Neuronal stem cell (in vitro differentiated cells): ENCODE measurements at regions not wholly inside any gene's neighbourhood (a gene's known extent, or its start where the extent isn't known, plus 50 kb on each side); places are given as distances from the start of the nearest gene placed in this dataset.

ENCODE experiments used
- DNase-seq: peaks from one replicate; pipeline ENCODE4 v3.0.0-alpha.2; 2013; ENCODE audit warnings: low spot score
- H2AFZ ChIP-seq: one replicate; pipeline ENCODE4 v1.6.1; 2013; ENCODE audit warnings: mild to moderate bottlenecking, low read length, inconsistent platforms
- H2AK5ac ChIP-seq: 2 replicates; pipeline ENCODE4 v1.6.1; 2013; ENCODE audit warnings: low read depth, mild to moderate bottlenecking, inconsistent platforms, low read length, moderate library complexity, mixed read lengths
- H2BK120ac ChIP-seq: 2 replicates; pipeline ENCODE4 v1.6.1; 2013; ENCODE audit warnings: low read depth, mild to moderate bottlenecking, inconsistent platforms, low read length, moderate library complexity, mixed read lengths
- H2BK12ac ChIP-seq: one replicate; pipeline ENCODE4 v1.6.1; 2013; ENCODE audit warnings: low read length, inconsistent platforms
- H2BK15ac ChIP-seq: 2 replicates; pipeline ENCODE4 v1.6.1; 2013; ENCODE audit warnings: mild to moderate bottlenecking, low read length, inconsistent platforms, mixed read lengths
- H2BK5ac ChIP-seq: one replicate; pipeline ENCODE4 v1.6.1; 2013; ENCODE audit warnings: inconsistent platforms, mild to moderate bottlenecking, low read length, moderate library complexity
- H3K14ac ChIP-seq: one replicate; pipeline ENCODE4 v1.6.1; 2013; ENCODE audit warnings: low read length, inconsistent platforms
- H3K18ac ChIP-seq: 2 replicates; pipeline ENCODE4 v1.6.1; 2013; ENCODE audit warnings: low read length, inconsistent platforms
- H3K23ac ChIP-seq: 2 replicates; pipeline ENCODE4 v1.6.1; 2013; ENCODE audit warnings: low read depth, mild to moderate bottlenecking, mixed read lengths, low read length, inconsistent platforms; ENCODE audit not compliant: poor library complexity
- H3K27ac ChIP-seq: replicated peaks from 3 replicates; pipeline ENCODE4 v1.5.1; 2013; ENCODE audit warnings: low read length, inconsistent platforms
- H3K27me3 ChIP-seq, 3 experiments: 2 replicates each; pipeline ENCODE4 v1.6.1; 2013; ENCODE audit warnings: low read length in 3 of 3, mild to moderate bottlenecking in 2 of 3, inconsistent platforms in 1 of 3, low read depth in 1 of 3, mixed read lengths in 1 of 3, moderate library complexity in 1 of 3; ENCODE audit not compliant: control insufficient read depth in 3 of 3, insufficient read depth in 3 of 3
- H3K36me3 ChIP-seq, 2 donors: replicated peaks in 1 of 2; 2 replicates each; pipeline ENCODE4 v1.6.1; 2013; ENCODE audit warnings: low read length in 2 of 2; ENCODE audit not compliant: control insufficient read depth in 2 of 2, insufficient read depth in 2 of 2
- H3K4ac ChIP-seq: 2 replicates; pipeline ENCODE4 v1.6.1; 2013; ENCODE audit warnings: inconsistent platforms, mild to moderate bottlenecking, low read length, moderate library complexity
- H3K4me1 ChIP-seq, 2 donors: 1 replicate in 1 of 2; 2 replicates in 1 of 2; pipeline ENCODE4 v1.6.1; 2013; ENCODE audit warnings: low read length in 2 of 2, low read depth in 1 of 2; ENCODE audit not compliant: control insufficient read depth in 2 of 2, insufficient read depth in 1 of 2
- H3K4me2 ChIP-seq: one replicate; pipeline ENCODE4 v1.6.1; 2013; ENCODE audit warnings: mild to moderate bottlenecking, low read length, inconsistent platforms; ENCODE audit not compliant: insufficient read depth, poor library complexity, severe bottlenecking
- H3K4me3 ChIP-seq, 2 donors: 2 replicates each; pipeline ENCODE4 v1.5.1; 2013; ENCODE audit warnings: low read length in 2 of 2, mild to moderate bottlenecking in 2 of 2, inconsistent platforms in 1 of 2, moderate library complexity in 1 of 2
- H3K79me1 ChIP-seq: one replicate; pipeline ENCODE4 v1.6.1; 2013; ENCODE audit warnings: low read depth, mild to moderate bottlenecking, inconsistent platforms, low read length, moderate library complexity
- H3K9ac ChIP-seq: one replicate; pipeline ENCODE4 v1.6.1; 2013; ENCODE audit warnings: mild to moderate bottlenecking, low read depth, low read length, inconsistent platforms; ENCODE audit not compliant: poor library complexity
- H3K9me3 ChIP-seq, 2 donors: replicated peaks in 1 of 2; 2 replicates each; pipeline versions ENCODE3 to v1.6.1; 2013; ENCODE audit warnings: low read length in 2 of 2, mild to moderate bottlenecking in 2 of 2, inconsistent platforms in 1 of 2, low read depth in 1 of 2, mixed read lengths in 1 of 2, moderate library complexity in 1 of 2; ENCODE audit not compliant: control insufficient read depth in 2 of 2, insufficient read depth in 1 of 2
- H4K8ac ChIP-seq: one replicate; pipeline ENCODE4 v1.6.1; 2013; ENCODE audit warnings: low read depth, mild to moderate bottlenecking, inconsistent platforms, low read length, moderate library complexity
- H4K91ac ChIP-seq: one replicate; pipeline ENCODE4 v1.6.1; 2013; ENCODE audit warnings: low read length, low read depth, mild to moderate bottlenecking, inconsistent platforms; ENCODE audit not compliant: poor library complexity
- WGBS, 2 donors: extraction: QIAGEN DNeasy Blood & Tissue Kit; methylation state at CpG; one replicate each; pipeline ENCODE4 v1.1.7; 2013; ENCODE audit warnings: missing lambda C conversion rate in 2 of 2, mixed read lengths in 1 of 2; ENCODE audit not compliant: insufficient read length in 2 of 2, insufficient replicate concordance in 1 of 2; ENCODE audit errors: extremely low coverage in 2 of 2; 5-methylcytosine and 5-hydroxymethylcytosine counted together

DNA sequence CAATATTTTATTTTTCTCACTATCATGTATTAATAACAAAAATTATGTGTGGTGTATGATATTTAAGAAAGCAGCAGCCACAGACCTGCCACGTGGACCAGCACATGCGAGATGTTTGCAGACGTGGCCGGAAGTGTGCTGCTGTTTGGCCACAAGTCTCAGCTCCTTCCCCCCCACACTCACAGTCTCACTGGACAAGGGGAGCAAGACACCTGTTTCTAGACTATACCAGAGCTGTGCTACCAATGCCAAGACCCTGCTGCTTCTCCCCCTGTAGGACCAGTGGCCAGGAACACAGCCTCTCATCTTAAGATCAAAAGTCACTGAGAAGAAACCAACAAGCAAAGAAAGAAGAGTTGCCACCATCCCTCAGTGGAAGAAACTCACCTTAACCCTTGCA is 258.9 kb upstream of the PPP2R2D start:
- Histone ChIP-seq H3K36me3 (no peaks in the 10 kb centered on the region), H3K9me3 (peaks cover 0 to 8% of the 10 kb centered on the region in 2 donors), H4K91ac (no peak overlapping the region), H2AFZ (no peak overlapping the region), H3K4me1 (peaks cover 0 to 2% of the 10 kb centered on the region in 2 donors), H3K18ac (no peak overlapping the region), H2BK120ac (no peak overlapping the region), H4K8ac (no peak overlapping the region), H2BK12ac (no peak overlapping the region), H3K23ac (no peak overlapping the region), H3K4me2 (no peak overlapping the region), H2BK15ac (no peak overlapping the region), H2BK5ac (no peak overlapping the region), H3K4ac (no peak overlapping the region), H3K4me3 (no peak overlapping the region), H3K27ac (no peak overlapping the region), H3K27me3 (no peaks in the 10 kb centered on the region), H3K79me1 (no peaks in the 10 kb centered on the region), H2AK5ac (no peak overlapping the region), H3K14ac (no peak overlapping the region), H3K9ac (no peak overlapping the region)
- WGBS, 2 donors: no CpG with 5 or more reads among the region's 4 CpGs
- no peak for DNase-seq

DNA sequence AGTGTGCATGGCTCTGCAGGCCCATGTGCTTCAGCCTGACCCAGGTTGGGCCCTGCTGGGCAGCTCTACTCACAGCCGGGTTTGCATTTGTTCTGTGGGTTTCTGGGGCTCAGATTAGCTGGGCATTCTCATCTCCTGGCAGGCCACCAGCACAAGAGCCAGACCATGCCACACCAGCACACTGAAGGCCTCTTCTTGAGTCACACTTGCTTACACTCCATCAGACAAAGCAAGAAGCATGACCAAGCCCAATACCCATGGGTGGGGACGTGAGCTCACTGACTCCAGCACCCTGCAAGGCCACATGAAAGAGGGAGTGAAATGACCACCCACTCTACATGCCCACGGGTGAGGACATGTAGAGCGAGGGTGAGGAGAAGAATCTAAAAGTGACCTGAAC is 257.8 kb upstream of the PPP2R2D start:
- peaks cover 0 to 6% (median 0%) of the 10 kb centered on the region in 3 experiments for H3K27me3 ChIP-seq
- no peak overlapping the region for H3K27ac ChIP-seq
- peaks cover 0 to 8% of the 10 kb centered on the region in 2 donors for H3K9me3 ChIP-seq
- WGBS, 2 donors: no CpG with 5 or more reads among the region's 4 CpGs
- no peak overlapping the region for H4K91ac ChIP-seq
- no peak overlapping the region for H3K4ac ChIP-seq
- no peak overlapping the region for H3K4me2 ChIP-seq
- H2BK5ac ChIP-seq: no peak overlapping the region
- no peak overlapping the region for H2AFZ ChIP-seq
- no peak overlapping the region for H2AK5ac ChIP-seq
- no peak overlapping the region for H2BK120ac ChIP-seq
- H3K36me3 ChIP-seq: no peaks in the 10 kb centered on the region
- H3K4me3 ChIP-seq: peak overlapping the region in 1 of 2 donors; percentile 43
- H3K14ac ChIP-seq: peak overlapping the region; percentile 26
- H2BK12ac ChIP-seq: no peak overlapping the region
- H3K79me1 ChIP-seq: no peaks in the 10 kb centered on the region
- no peak overlapping the region for H3K23ac ChIP-seq
- no peak overlapping the region for H3K9ac ChIP-seq
- peaks cover 0 to 7% of the 10 kb centered on the region in 2 donors for H3K4me1 ChIP-seq
- H3K18ac ChIP-seq: peak overlapping the region; percentile 59
- no peak for DNase-seq
- no peak overlapping the region for H2BK15ac ChIP-seq
- H4K8ac ChIP-seq: no peak overlapping the region

DNA sequence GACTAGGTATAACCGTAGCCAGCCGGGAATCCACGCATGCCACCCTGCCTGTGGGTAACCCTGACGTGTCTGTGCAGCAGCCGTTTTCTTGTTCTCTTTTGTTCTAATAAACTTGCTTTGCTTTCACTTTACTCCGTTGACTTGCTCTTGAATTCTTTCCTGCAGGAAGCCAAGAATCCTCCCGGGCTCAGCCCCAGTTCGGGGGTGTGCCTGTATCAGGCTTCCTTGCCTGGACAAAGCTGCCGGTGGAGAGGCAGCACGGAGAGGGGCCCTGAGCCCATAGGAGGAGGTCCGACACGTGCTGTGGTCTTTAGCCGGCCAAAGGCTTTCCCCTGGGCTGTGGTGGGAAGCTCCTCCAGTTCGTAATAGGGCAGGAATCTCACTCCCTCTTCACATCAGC is 256.5 kb upstream of the PPP2R2D start:
- Histone ChIP-seq H2AK5ac (no peak overlapping the region), H3K9me3 (peaks cover 0 to 8% of the 10 kb centered on the region in 2 donors), H3K4me2 (no peak overlapping the region), H3K36me3 (no peaks in the 10 kb centered on the region), H3K4ac (no peak overlapping the region), H4K8ac (no peak overlapping the region), H3K27me3 (peaks cover 0 to 9% (median 0%) of the 10 kb centered on the region in 3 experiments), H3K18ac (no peak overlapping the region), H2BK120ac (no peak overlapping the region), H3K4me3 (no peak overlapping the region), H3K23ac (no peak overlapping the region), H2BK15ac (no peak overlapping the region), H3K4me1 (peaks cover 0 to 7% of the 10 kb centered on the region in 2 donors), H3K79me1 (no peaks in the 10 kb centered on the region), H2BK12ac (no peak overlapping the region), H2BK5ac (no peak overlapping the region), H4K91ac (no peak overlapping the region), H2AFZ (no peak overlapping the region), H3K27ac (no peak overlapping the region), H3K9ac (no peak overlapping the region), H3K14ac (no peak overlapping the region)
- DNase-seq: no peak
- WGBS, 2 donors: no CpG with 5 or more reads among the region's 14 CpGs

DNA sequence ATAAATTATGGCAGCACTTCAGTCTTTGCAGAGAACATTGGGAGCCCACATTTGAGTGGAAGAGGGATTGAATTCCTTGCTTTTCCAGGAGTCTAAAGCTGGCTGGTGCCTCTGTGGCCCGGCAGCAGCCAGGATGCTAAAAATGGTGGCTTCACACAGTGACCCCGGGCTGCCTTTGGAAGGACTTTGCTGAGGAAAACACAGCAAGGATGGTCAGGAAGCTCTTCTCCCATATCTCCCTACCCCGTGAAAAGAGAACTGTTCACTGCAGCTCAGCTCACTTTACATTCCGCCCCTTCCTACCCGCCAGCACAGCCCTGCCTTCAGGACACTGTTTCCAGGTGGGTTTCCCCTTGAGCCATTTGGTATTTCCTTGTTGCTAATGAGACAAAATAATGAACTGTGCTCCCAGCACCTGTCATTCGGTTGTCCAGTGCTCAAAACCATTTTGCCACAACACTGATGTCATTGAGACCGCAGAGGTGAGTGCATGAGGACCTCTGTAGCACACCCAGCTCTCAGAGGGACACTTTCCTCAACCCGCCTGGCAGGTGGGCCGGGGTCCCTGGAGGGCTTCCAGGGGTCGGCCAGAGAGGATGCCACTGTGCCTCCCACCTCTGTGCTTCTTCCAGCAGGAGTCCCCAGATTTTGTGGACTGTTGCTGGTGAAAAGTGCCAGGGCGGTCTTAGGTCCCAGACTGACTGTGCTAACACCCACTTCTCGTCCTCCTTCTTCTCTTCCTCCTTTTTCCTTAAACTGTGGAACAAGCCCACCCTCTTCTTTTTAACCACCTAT is 255.7 kb upstream of the PPP2R2D start:
- Histone ChIP-seq H2BK15ac (no peak overlapping the region), H2BK12ac (no peak overlapping the region), H3K4me3 (no peak overlapping the region), H3K4me2 (no peak overlapping the region), H2BK120ac (no peak overlapping the region), H2AFZ (no peak overlapping the region), H3K79me1 (no peaks in the 10 kb centered on the region), H3K27me3 (peaks cover 0 to 9% (median 0%) of the 10 kb centered on the region in 3 experiments), H4K8ac (no peak overlapping the region), H3K14ac (no peak overlapping the region), H4K91ac (no peak overlapping the region), H3K9me3 (peaks cover 0 to 6% of the 10 kb centered on the region in 2 donors), H3K23ac (no peak overlapping the region), H3K36me3 (no peaks in the 10 kb centered on the region), H3K18ac (no peak overlapping the region), H3K27ac (no peak overlapping the region), H2AK5ac (no peak overlapping the region), H3K4ac (no peak overlapping the region), H3K9ac (no peak overlapping the region), H2BK5ac (no peak overlapping the region), H3K4me1 (peaks cover 0 to 7% of the 10 kb centered on the region in 2 donors)
- no CpG with 5 or more reads among the region's 12 CpGs for WGBS, 2 donors
- DNase-seq: no peak
